HCT116 (cell line): ENCODE measurements at regions not wholly inside any gene's neighbourhood (a gene's known extent, or its start where the extent isn't known, plus 50 kb on each side); places are given as distances from the start of the nearest gene placed in this dataset.

ENCODE experiments used
- ATAC-seq: fragments of 200-7000 bp; cut with Tn5 transposase; 2 replicates; pipeline ENCODE4 v1.9.1; 2020; ENCODE audit warnings: mild to moderate bottlenecking, moderate library complexity
- BruUV-seq: library from RNA; stranded (reverse); fragments of 400-500 nt; replicated peaks from 2 replicates; lab custom pipeline; 2021; lab: Mats Ljungman, UMichigan
- CTCF ChIA-PET: fragments of 300-600 bp; sonication (Branson Sonifier 250); formaldehyde crosslinking; loops from one replicate; lab custom pipeline; 2021; ENCODE audit warnings: antibody characterized with exemption; lab: Charles Lee
- POLR2A ChIA-PET: fragments of 300-600, 350-600 bp; sonication (Branson Sonifier 250); formaldehyde crosslinking; loops from one replicate; lab custom pipeline; 2021; ENCODE audit warnings: antibody characterized with exemption; lab: Charles Lee
- RAD21 ChIA-PET, 2 experiments: fragments of 300-600 bp; sonication (Branson Sonifier 250); formaldehyde crosslinking; loops; one replicate each; lab custom pipeline; 2023; ENCODE audit warnings: low total read pairs in 2 of 2; ENCODE audit not compliant: uncharacterized antibody in 2 of 2, unreplicated experiment in 2 of 2, low non-redundant PET in 1 of 2; lab: Charles Lee
- DNase-seq: peaks from one replicate; pipeline ENCODE4 v3.0.0-alpha.2; 2010; ENCODE audit warnings: low read depth, low spot score
- H2AFZ ChIP-seq: fragments of 200-600 bp; shearing (Covaris generic), sonication (generic); 2 replicates; pipeline ENCODE4 v1.6.1; 2017; ENCODE audit warnings: low read depth, mixed run types, mixed read lengths, antibody characterized with exemption, low read length; ENCODE audit not compliant: poor library complexity, severe bottlenecking
- H3K27ac ChIP-seq: 2 replicates; pipeline ENCODE4 v1.5.1; 2012; ENCODE audit warnings: low read depth, low read length
- H3K27me3 ChIP-seq: fragments of 200-600 bp; sonication (generic); 2 replicates; pipeline ENCODE4 v1.6.1; 2016; ENCODE audit warnings: mixed run types, low read length, mixed read lengths; ENCODE audit not compliant: insufficient read depth
- H3K36me3 ChIP-seq, 2 experiments: fragments of 200-500 bp in 1 of 2; fragments of 200-600 bp in 1 of 2; sonication (Bioruptor generic) in 1 of 2; sonication (generic) in 1 of 2; 2 replicates each; pipeline versions ENCODE4 v1.5.1 to v1.6.1; 2014 to 2016; ENCODE audit warnings: low read length in 2 of 2, inconsistent platforms in 1 of 2, mixed read lengths in 1 of 2, mixed run types in 1 of 2; ENCODE audit not compliant: insufficient read depth in 2 of 2, control insufficient read depth in 1 of 2
- H3K4me1 ChIP-seq, 2 experiments: fragments of 200-600 bp in 1 of 2; sonication (generic) in 1 of 2; 2 replicates each; pipeline versions ENCODE4 v1.5.1 to v1.6.1; 2012 to 2017; ENCODE audit warnings: low read length in 2 of 2, inconsistent platforms in 1 of 2, mild to moderate bottlenecking in 1 of 2, mixed read lengths in 1 of 2, mixed run types in 1 of 2, moderate library complexity in 1 of 2; ENCODE audit not compliant: insufficient read depth in 2 of 2, control insufficient read depth in 1 of 2
- H3K4me2 ChIP-seq: fragments of 200-600 bp; sonication (generic); 2 replicates; pipeline ENCODE4 v1.6.1; 2017; ENCODE audit warnings: mixed run types, low read length, mixed read lengths
- H3K4me3 ChIP-seq, 2 experiments: fragments of 200-600 bp in 1 of 2; sonication (generic) in 1 of 2; replicated peaks in 1 of 2; 2 replicates each; pipeline ENCODE4 v1.5.1; 2011 to 2016; ENCODE audit warnings: low read length in 2 of 2, control low read depth in 1 of 2, low read depth in 1 of 2, mild to moderate bottlenecking in 1 of 2, mixed read lengths in 1 of 2, mixed run types in 1 of 2
- H3K79me2 ChIP-seq: fragments of 200-600 bp; sonication (generic); 2 replicates; pipeline ENCODE4 v1.6.1; 2017; ENCODE audit warnings: mild to moderate bottlenecking, mixed run types, low read length, moderate library complexity, mixed read lengths; ENCODE audit not compliant: insufficient read depth
- H3K9ac ChIP-seq: fragments of 200-600 bp; sonication (generic); 2 replicates; pipeline ENCODE4 v1.6.1; 2016; ENCODE audit warnings: low read length, mixed read lengths
- H3K9me2 ChIP-seq: fragments of 200-600 bp; sonication (generic), shearing (Covaris generic); 2 replicates; pipeline ENCODE4 v1.6.1; 2017; ENCODE audit warnings: mixed run types, mild to moderate bottlenecking, moderate library complexity; ENCODE audit not compliant: insufficient read depth
- H3K9me3 ChIP-seq, 2 experiments: fragments of 200-500 bp in 1 of 2; fragments of 200-600 bp in 1 of 2; sonication (Bioruptor generic) in 1 of 2; sonication (generic) in 1 of 2; 2 replicates each; pipeline ENCODE4 v1.6.1; 2014 to 2017; ENCODE audit warnings: low read length in 2 of 2, mixed read lengths in 2 of 2, inconsistent platforms in 1 of 2, low read depth in 1 of 2, mild to moderate bottlenecking in 1 of 2, mixed run types in 1 of 2, moderate library complexity in 1 of 2; ENCODE audit not compliant: control insufficient read depth in 1 of 2, insufficient read depth in 1 of 2
- H4K20me1 ChIP-seq: fragments of 200-600 bp; sonication (generic), shearing (Covaris generic); 2 replicates; pipeline ENCODE4 v1.6.1; 2017; ENCODE audit warnings: mixed run types, mild to moderate bottlenecking, moderate library complexity; ENCODE audit not compliant: insufficient read depth
- CBX3 ChIP-seq: IDR thresholded peaks from 2 replicates; pipeline ENCODE4 v1.6.1; 2012; ENCODE audit warnings: low read depth
- EGR1 ChIP-seq: IDR thresholded peaks from 2 replicates; pipeline ENCODE4 v1.6.1; 2012; ENCODE audit warnings: low read depth
- ELF1 ChIP-seq: IDR thresholded peaks from 2 replicates; pipeline ENCODE4 v1.6.1; 2012; ENCODE audit warnings: low read depth, borderline replicate concordance
- EZH2phosphoT487 ChIP-seq: fragments of 200-600 bp; IDR thresholded peaks from 2 replicates; pipeline ENCODE4 v1.6.1; 2018; ENCODE audit warnings: antibody characterized with exemption, borderline replicate concordance
- POLR2AphosphoS5 ChIP-seq: IDR thresholded peaks from 2 replicates; pipeline ENCODE4 v1.6.1; 2011; ENCODE audit warnings: mild to moderate bottlenecking, low read depth, low read length, moderate library complexity
- RAD21 ChIP-seq: IDR thresholded peaks from 2 replicates; pipeline ENCODE4 v1.6.1; 2012; ENCODE audit warnings: low read depth, mild to moderate bottlenecking
- SIN3A ChIP-seq: IDR thresholded peaks from 2 replicates; pipeline ENCODE4 v1.6.1; 2012; ENCODE audit warnings: low read depth
- SRF ChIP-seq: IDR thresholded peaks from 2 replicates; pipeline ENCODE4 v1.6.1; 2012; ENCODE audit warnings: low read depth
- TCF7L2 ChIP-seq: IDR thresholded peaks from 2 replicates; pipeline ENCODE4 v1.7.0; 2011; ENCODE audit warnings: borderline replicate concordance, inconsistent platforms; ENCODE audit not compliant: insufficient read depth, insufficient read length; ENCODE audit errors: extremely low read depth
- ZFX ChIP-seq: fragments of 450-650 bp; IDR thresholded peaks from 2 replicates; pipeline ENCODE4 v1.6.1; 2017
- intact Hi-C: fragments of 100-400 bp; cut with micrococcal nuclease; formaldehyde crosslinking; loops from 2 replicates; pipeline ENCODE4 v1.10.0; 2022
- TF ChIP-seq, protein P1 (sequence below): IDR thresholded peaks from 2 replicates; pipeline ENCODE4 v1.6.1; 2011; ENCODE audit warnings: mild to moderate bottlenecking, low read length, moderate library complexity; ENCODE audit not compliant: insufficient replicate concordance; ENCODE audit errors: extremely low read depth
- TF ChIP-seq, protein P2 (sequence below): IDR thresholded peaks from 2 replicates; pipeline ENCODE4 v1.6.1; 2012
- TF ChIP-seq, protein P3 (sequence below): IDR thresholded peaks from 2 replicates; pipeline ENCODE4 v1.6.1; 2012

DNA sequence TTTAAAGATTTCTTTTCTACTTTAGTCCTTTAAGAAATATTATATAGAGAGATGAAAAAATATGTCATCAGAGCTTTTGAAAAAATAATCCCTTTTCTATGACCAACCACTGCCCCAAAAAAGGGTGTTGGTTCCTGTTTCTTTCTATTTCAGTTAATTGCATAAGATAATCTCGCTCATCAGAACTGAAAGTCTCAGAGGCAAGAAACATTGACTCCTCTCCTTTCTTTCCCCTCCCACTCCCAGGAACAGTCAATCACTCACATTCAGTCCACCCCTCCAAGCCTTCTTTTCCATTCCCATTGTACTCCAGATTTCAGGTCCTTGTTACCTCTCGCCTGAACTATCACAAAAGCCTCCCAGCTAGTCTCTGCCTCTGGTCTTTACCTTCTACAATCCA, 153.7 kb upstream of the ABI3BP start:
- BruUV-seq = no TSS peak
- no peaks in the 10 kb centered on the region for H3K4me1 ChIP-seq
- POLR2A ChIA-PET = no interaction called here
- H3K79me2 ChIP-seq = no peaks in the 10 kb centered on the region
- H3K4me3 ChIP-seq = no peak overlapping the region
- RAD21 ChIA-PET = no interaction called here
- intact Hi-C loops = no loop called here
- H3K9me3 ChIP-seq = no peaks in the 10 kb centered on the region
- no peak overlapping the region for H3K4me2 ChIP-seq
- no peak overlapping the region for H3K27ac ChIP-seq
- peak; percentile 75 for TF ChIP-seq SRF
- no peak for TF ChIP-seq RAD21
- no peak for TF ChIP-seq CBX3
- TF ChIP-seq, protein P1, sequence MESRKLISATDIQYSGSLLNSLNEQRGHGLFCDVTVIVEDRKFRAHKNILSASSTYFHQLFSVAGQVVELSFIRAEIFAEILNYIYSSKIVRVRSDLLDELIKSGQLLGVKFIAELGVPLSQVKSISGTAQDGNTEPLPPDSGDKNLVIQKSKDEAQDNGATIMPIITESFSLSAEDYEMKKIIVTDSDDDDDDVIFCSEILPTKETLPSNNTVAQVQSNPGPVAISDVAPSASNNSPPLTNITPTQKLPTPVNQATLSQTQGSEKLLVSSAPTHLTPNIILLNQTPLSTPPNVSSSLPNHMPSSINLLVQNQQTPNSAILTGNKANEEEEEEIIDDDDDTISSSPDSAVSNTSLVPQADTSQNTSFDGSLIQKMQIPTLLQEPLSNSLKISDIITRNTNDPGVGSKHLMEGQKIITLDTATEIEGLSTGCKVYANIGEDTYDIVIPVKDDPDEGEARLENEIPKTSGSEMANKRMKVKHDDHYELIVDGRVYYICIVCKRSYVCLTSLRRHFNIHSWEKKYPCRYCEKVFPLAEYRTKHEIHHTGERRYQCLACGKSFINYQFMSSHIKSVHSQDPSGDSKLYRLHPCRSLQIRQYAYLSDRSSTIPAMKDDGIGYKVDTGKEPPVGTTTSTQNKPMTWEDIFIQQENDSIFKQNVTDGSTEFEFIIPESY = no peak
- TF ChIP-seq SIN3A = no peak
- no peak for TF ChIP-seq ELF1
- TF ChIP-seq, protein P2, sequence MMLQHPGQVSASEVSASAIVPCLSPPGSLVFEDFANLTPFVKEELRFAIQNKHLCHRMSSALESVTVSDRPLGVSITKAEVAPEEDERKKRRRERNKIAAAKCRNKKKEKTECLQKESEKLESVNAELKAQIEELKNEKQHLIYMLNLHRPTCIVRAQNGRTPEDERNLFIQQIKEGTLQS = no peak
- no peak for ATAC-seq
- no peak overlapping the region for H2AFZ ChIP-seq
- H3K27me3 ChIP-seq = no peaks in the 10 kb centered on the region
- CTCF ChIA-PET = no interaction called here
- H4K20me1 ChIP-seq = no peaks in the 10 kb centered on the region
- no peak for DNase-seq
- H3K36me3 ChIP-seq = no peaks in the 10 kb centered on the region
- no peaks in the 10 kb centered on the region for H3K9me2 ChIP-seq
- H3K9ac ChIP-seq = no peak overlapping the region

DNA sequence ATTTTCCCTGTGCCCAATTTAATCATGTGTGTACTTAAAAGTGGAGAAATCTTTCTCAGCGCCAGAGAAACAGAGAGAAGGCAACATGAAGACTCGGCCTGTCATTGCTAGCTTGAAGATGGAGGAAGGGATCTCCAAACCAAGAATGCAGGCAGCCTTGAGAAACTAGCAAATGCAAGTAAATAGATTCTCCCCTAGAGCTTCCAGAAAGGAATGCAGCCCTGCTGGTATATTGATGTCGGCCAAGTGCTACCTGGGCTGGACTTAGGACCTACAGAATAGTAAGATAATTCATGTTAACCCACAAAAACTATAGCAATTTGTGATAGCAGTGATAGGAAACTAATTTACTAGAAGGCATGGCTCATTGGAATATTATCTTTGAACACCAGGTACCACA, 150.9 kb upstream of the ABI3BP start:
- intact Hi-C loops = no loop called here
- no peak overlapping the region for H3K27ac ChIP-seq
- H3K27me3 ChIP-seq = no peaks in the 10 kb centered on the region
- H3K36me3 ChIP-seq = no peaks in the 10 kb centered on the region
- no peaks in the 10 kb centered on the region for H4K20me1 ChIP-seq
- DNase-seq (no peak), ATAC-seq (no peak)
- H3K4me1 ChIP-seq = no peaks in the 10 kb centered on the region
- H3K9me2 ChIP-seq = no peaks in the 10 kb centered on the region
- no peak overlapping the region for H3K4me3 ChIP-seq
- CTCF ChIA-PET = no interaction called here
- no TSS peak for BruUV-seq
- RAD21 ChIA-PET = no interaction called here
- POLR2A ChIA-PET = no interaction called here
- H3K79me2 ChIP-seq = no peaks in the 10 kb centered on the region
- H3K9me3 ChIP-seq = no peaks in the 10 kb centered on the region
- no peak overlapping the region for H2AFZ ChIP-seq
- H3K9ac ChIP-seq = no peak overlapping the region
- H3K4me2 ChIP-seq = no peak overlapping the region
- no peak for TF ChIP-seq TCF7L2
- TF ChIP-seq, protein P3, sequence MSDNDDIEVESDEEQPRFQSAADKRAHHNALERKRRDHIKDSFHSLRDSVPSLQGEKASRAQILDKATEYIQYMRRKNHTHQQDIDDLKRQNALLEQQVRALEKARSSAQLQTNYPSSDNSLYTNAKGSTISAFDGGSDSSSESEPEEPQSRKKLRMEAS = no peak
- TF ChIP-seq, protein P1 = no peak
- no peak for TF ChIP-seq EGR1
- TF ChIP-seq ZFX = no peak
- no peak for TF ChIP-seq CBX3
- TF ChIP-seq POLR2AphosphoS5 = no peak
- no peak for TF ChIP-seq EZH2phosphoT487
